Kidney epithelial cell (primary cell): ENCODE measurements at regions not wholly inside any gene's neighbourhood (a gene's known extent, or its start where the extent isn't known, plus 50 kb on each side); places are given as distances from the start of the nearest gene placed in this dataset.
A peak's percentile ranks its signal among the peaks of the same experiment; 100 is the strongest.

Experiments used
- DNase-seq: peaks from one replicate; pipeline ENCODE4 v3.0.0-alpha.2; 2010; ENCODE audit warnings: low read depth
- H3K27me3 ChIP-seq: 2 replicates; pipeline ENCODE4 v1.6.0; 2011; ENCODE audit warnings: low read length; ENCODE audit not compliant: control insufficient read depth, insufficient read depth
- H3K36me3 ChIP-seq: 2 replicates; pipeline ENCODE4 v1.5.1; 2011; ENCODE audit warnings: low read length; ENCODE audit not compliant: control insufficient read depth, insufficient read depth
- H3K4me3 ChIP-seq: 2 replicates; pipeline ENCODE4 v1.5.1; 2011; ENCODE audit warnings: low read depth, mild to moderate bottlenecking, control low read depth, low read length
- CTCF ChIP-seq: IDR thresholded peaks from 2 replicates; pipeline ENCODE4 v1.5.1; 2011; ENCODE audit warnings: mild to moderate bottlenecking, moderate library complexity, low read length, control low read depth, inconsistent platforms; ENCODE audit not compliant: insufficient read depth, poor library complexity, severe bottlenecking

- Histone ChIP-seq H3K4me3 (no peak overlapping the region), H3K36me3 (no peaks in the 10 kb centered on the region), H3K27me3 (no peaks in the 10 kb centered on the region)
- no peak for DNase-seq
- TF ChIP-seq CTCF, result no peak
Measured at GRCh38 chr12:89960607-89961394, 252.2 kb upstream of the ATP2B1 start.

GRCh38 chr12:89960011-89960507 lies 251.4 kb upstream of the ATP2B1 start:
- Histone ChIP-seq H3K36me3 (no peaks in the 10 kb centered on the region), H3K4me3 (no peak overlapping the region), H3K27me3 (no peaks in the 10 kb centered on the region)
- DNase-seq, result peak; percentile 45
- TF ChIP-seq CTCF, result no peak

- DNase-seq, result no peak
- no peak for TF ChIP-seq CTCF
- no peaks in the 10 kb centered on the region for H3K27me3 ChIP-seq
- no peak overlapping the region for H3K4me3 ChIP-seq
- no peaks in the 10 kb centered on the region for H3K36me3 ChIP-seq
Measured at GRCh38 chr12:89959179-89959578, 250.5 kb upstream of the ATP2B1 start.

- no peak for DNase-seq
- no peak for TF ChIP-seq CTCF
- no peaks in the 10 kb centered on the region for H3K27me3 ChIP-seq
- H3K4me3 ChIP-seq, result no peak overlapping the region
- no peaks in the 10 kb centered on the region for H3K36me3 ChIP-seq
Measured at GRCh38 chr12:89954259-89954658, 245.6 kb upstream of the ATP2B1 start.

- DNase-seq, result no peak
- H3K36me3 ChIP-seq, result no peaks in the 10 kb centered on the region
- H3K27me3 ChIP-seq, result no peaks in the 10 kb centered on the region
- no peak overlapping the region for H3K4me3 ChIP-seq
- TF ChIP-seq CTCF, result no peak
Measured at GRCh38 chr12:89951694-89952060, 243.0 kb upstream of the ATP2B1 start.
